NCI-H226 (cell line): ENCODE measurements at regions not wholly inside any gene's neighbourhood (a gene's known extent, or its start where the extent isn't known, plus 50 kb on each side); places are given as distances from the start of the nearest gene placed in this dataset.
"Not testable (repeated sequence)": the region's sequence is repeated elsewhere in the genome, so short reads cannot be mapped to it uniquely, and the experiment has no call there.

ENCODE experiments used
- DNase-seq: peaks from one replicate; pipeline ENCODE4 v3.0.0-alpha.2; 2015

GRCh38 chr5:154652746-154653417 is 102.3 kb upstream of the LARP1 start:
- peak; percentile 2 for DNase-seq

GRCh38 chr5:154651795-154652194 is 103.4 kb upstream of the LARP1 start:
- DNase-seq: not testable (repeated sequence)

GRCh38 chr5:154648706-154649105 is 106.5 kb upstream of the LARP1 start:
- no peak for DNase-seq

GRCh38 chr5:154648229-154648628 is 106.9 kb upstream of the LARP1 start:
- DNase-seq: no peak

GRCh38 chr5:154647761-154648145 is 107.4 kb upstream of the LARP1 start:
- no peak for DNase-seq

- DNase-seq: no peak
These were observed 107.9 kb upstream of the LARP1 start for GRCh38 chr5:154647114-154647760.

GRCh38 chr5:154646745-154647113 is 108.4 kb upstream of the LARP1 start:
- no peak for DNase-seq

- DNase-seq: no peak
These were observed 110.3 kb upstream of the LARP1 start for GRCh38 chr5:154644745-154645411.

GRCh38 chr5:154642499-154643245 is 112.5 kb upstream of the LARP1 start:
- peak; percentile 6 for DNase-seq

- not testable (repeated sequence) for DNase-seq
These were observed 114.9 kb upstream of the LARP1 start for GRCh38 chr5:154640213-154640831.

- DNase-seq: not testable (repeated sequence)
These were observed 118.4 kb upstream of the LARP1 start for GRCh38 chr5:154636786-154637185.

- DNase-seq: not testable (repeated sequence)
These were observed 118.9 kb upstream of the LARP1 start for GRCh38 chr5:154636271-154636670.

- not testable (repeated sequence) for DNase-seq
These were observed 121.4 kb upstream of the LARP1 start for GRCh38 chr5:154633744-154634143.

GRCh38 chr5:154631141-154631540 is 124.0 kb upstream of the LARP1 start:
- DNase-seq: no peak

- DNase-seq: no peak
These were observed 124.8 kb upstream of the LARP1 start for GRCh38 chr5:154630410-154630809.

- DNase-seq: no peak
These were observed 126.5 kb upstream of the LARP1 start for GRCh38 chr5:154628685-154629084.

GRCh38 chr5:154627698-154628678 is 127.2 kb upstream of the LARP1 start:
- peak; percentile 29 for DNase-seq

GRCh38 chr5:154626876-154627557 is 128.2 kb upstream of the LARP1 start:
- DNase-seq: no peak

- DNase-seq: no peak
These were observed 130.1 kb upstream of the LARP1 start for GRCh38 chr5:154625031-154625430.

GRCh38 chr5:154624341-154624740 is 130.8 kb upstream of the LARP1 start:
- DNase-seq: no peak

- no peak for DNase-seq
These were observed 134.8 kb upstream of the LARP1 start for GRCh38 chr5:154620411-154620810.
